ENCODE measurements at regions not wholly inside any gene's neighbourhood (a gene's known extent, or its start where the extent isn't known, plus 50 kb on each side); places are given as distances from the start of the nearest gene placed in this dataset.

DNA sequence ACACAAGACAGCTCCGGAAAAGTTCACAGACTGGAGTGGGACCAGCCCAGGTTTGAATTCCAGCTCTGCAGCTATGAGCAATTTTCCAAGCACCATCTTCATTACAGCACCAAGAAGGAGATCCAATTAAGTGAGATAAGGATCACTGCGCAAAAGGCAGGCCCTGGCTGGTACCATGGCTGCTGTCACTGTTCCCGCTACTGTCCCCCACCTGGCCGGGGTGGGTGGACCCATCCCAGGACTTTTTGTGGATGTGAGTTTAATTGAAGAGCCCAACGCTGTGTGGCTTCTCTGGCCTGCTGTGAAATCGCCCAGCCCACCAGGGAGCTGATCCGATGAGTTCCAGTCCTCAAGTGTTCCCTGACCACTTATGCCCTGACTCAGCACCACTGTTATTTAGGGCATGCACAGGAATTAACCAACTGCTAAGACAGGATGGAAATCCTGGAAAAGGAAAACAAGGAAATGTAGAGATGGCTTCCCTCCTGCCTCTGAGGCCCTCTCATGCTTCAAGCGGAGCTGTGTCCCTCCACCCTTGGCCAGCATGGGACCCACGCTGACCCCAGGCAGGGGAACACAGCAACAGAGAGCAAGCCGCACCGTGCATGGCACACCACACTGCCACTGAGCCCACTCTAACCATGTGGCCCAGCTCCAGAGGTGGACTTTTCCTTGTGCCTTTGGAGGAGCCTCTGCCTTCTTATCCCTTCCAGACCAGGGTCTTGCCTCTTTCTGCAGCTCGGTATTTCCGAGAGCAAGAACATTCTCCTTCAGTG, 150.0 kb upstream of the CST7 start:
- DNase-seq: no peak

GRCh38 chr20:24799971-24800580, 149.0 kb upstream of the CST7 start:
- no peak for DNase-seq

- no peak for DNase-seq
Measured at GRCh38 chr20:24802286-24802820, 146.7 kb upstream of the CST7 start.

- DNase-seq: no peak
Measured at GRCh38 chr20:24804481-24805206, 144.4 kb upstream of the CST7 start.

GRCh38 chr20:24805456-24806238, 143.4 kb upstream of the CST7 start:
- DNase-seq: no peak

DNA sequence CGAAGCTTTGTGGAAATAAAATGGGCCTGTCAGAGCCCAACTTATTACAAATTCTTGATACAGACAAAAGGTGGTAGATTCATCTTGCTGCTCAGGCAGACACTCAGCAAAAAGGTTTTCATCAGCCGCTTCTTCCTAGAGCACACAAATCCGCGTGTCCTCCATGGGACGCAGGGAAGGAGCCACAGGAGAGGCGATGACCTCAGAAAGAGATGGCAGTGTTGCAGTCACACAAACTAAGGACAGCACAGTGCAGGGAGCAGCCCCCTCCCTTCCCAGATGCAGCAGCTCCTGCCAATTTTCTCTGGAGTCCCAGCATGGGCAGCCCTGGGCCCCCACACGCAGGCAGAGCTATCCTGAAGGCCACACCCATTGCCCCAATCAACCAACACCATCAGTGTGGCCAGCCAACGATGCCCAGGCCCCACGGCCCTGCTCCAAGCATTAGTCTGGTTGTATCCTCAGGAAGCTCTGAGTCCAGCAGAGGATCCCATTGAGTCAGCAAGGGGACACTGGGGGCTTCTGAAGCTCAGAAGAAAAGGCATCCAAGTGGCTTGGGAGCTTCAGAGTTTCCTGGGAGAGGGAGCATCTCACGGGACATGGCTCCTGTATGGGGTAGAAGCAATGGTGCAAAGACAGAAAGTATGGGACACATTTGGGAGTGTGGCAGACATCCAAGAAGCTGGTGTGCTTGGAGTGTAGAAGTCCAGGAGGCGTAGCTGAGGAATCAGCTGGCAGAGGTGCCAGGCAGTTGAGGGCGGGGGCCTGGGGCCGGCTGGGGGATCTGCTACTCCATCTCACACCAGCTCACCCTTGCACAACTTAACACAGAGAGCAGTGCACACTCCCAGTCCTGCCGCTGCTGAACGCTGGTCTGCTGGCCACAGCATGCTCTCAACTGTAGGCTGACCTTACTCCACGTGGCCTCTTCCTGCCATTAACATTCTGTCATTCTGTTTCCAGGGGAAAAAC, 142.1 kb upstream of the CST7 start:
- DNase-seq: no peak

DNA sequence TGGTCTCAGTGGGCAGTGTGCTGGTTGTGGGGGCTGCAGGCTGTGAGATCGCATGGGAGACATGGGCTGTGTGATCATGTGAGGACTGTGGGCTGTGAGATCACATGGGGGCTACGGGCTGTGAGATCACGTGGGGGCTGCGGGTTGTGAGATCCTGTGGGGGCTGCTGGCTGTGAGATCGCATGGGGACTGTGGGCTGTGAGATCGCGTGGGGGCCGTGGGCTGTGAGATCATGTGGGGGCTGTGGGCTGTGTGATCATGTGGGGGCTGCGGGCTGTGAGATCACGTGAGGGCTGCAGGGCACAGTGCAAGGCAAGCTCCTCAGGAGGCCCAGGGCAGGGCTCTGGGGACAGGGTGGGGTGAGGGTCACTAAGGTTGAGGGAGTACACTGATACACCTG, 140.5 kb upstream of the CST7 start:
- DNase-seq: no peak

DNA sequence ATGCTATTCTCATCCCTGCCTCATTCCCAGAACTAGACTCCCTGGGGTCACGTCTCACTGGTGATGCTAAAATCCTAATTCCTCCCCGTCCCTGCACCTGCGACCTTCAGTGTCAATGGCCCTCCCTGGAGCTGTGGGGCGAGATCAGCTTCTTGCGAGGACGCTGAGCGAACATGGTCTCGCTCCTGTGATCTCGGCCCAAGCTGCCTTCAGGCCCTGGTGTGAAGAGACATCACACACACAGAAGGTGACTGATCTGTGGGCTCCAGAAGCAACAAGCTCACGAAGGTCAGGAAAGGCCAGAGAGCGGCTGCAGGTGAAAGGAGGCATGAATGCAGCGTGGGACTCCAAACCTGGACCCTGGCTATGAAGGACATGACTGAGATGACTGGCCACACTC, 139.5 kb upstream of the CST7 start:
- no peak for DNase-seq

GRCh38 chr20:24810676-24811407, 138.2 kb upstream of the CST7 start:
- no peak for DNase-seq

- no peak for DNase-seq
Measured at GRCh38 chr20:24812373-24812772, 136.7 kb upstream of the CST7 start.

DNA sequence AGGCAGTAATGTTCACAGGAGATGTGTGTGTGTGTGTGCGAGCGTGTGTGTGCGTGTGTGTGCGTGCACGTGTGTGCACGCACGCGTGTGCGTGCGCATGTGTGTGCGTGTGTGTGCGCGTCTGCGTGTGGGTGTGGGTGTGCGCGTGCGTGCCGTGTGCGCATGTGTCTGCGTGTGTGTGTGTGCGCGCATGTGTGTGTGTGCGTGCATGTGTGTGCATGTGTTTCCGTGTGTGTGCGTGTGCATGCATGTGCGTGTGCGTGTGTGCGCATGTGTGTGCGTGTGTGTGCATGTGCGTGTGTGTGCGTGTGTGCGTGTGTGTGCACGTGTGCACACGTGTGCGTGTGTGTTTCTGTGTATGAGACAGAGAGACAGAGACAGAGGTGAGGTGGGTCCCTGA, 136.0 kb upstream of the CST7 start:
- no peak for DNase-seq

DNA sequence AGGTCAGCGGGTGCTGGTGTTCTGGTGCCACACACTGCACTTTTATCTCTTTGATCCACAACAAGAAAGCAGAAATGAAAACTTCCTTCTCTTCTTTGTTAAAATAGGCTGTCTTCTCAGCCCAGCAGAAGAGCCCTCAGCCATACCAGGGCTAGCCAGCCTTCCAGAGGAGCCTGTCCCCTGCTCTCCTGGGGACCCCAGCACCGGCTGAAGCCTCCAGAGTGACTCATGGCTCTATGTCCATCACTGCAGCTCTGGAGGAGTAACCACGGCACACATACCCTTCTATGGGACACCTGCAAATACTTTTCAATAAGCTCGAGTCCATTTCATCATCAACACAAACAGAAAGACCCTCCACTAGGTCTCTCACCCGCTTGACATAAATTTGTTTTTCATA, 135.6 kb upstream of the CST7 start:
- DNase-seq: no peak

- no peak for DNase-seq
Measured at GRCh38 chr20:24813936-24814335, 135.1 kb upstream of the CST7 start.

DNA sequence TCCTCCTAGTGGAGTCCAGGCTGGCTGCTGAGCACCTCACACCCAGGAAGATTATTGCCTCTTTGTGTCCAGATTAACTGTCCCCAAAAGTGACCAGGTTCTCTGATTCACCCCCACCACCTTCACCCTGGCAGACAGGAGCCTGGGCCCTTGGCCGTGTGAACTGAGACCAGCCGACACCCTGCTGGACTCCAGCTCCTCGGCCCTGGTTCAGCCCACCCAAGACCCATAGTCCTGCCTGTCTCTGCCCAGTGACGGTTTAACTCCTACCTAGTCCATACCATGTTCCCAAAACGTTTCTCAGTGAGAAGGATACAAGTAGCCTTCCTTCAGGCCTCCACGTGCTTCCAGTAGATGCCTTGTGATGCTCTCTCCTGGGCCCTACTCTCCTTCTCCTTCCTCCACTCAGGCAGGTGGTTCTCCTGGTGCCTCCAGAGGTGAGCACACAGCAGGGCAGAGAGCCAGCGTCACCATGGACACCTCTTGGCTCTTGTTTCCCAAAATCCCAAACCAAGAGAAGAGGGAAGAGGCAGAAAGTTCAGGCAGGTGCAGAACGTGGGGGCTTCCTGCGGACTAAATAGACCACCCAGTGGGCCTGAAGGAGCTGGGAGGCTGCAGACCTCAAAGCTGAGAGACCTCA, 134.4 kb upstream of the CST7 start:
- no peak for DNase-seq

GRCh38 chr20:24815196-24815815, 133.8 kb upstream of the CST7 start:
- no peak for DNase-seq

DNA sequence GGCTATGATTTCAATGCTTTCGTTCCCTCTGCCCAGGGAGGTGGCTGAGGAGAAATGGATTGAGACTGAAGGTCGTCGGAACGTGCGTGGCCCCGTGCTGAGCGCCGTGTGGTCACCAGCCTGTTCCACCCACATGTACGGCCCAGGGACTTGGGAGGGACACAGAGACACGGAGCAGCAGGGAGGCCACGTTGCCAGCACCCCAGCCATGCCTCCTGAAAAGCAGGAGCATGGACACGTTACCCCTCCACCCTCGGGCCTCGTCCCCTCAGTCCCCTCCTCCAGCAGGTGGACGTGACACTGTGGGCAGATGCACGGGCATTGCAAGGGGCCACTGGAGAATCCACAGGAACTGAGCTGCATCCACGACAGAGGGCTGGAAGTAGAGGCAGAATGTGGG, 133.1 kb upstream of the CST7 start:
- DNase-seq: no peak

GRCh38 chr20:24816431-24816830, 132.6 kb upstream of the CST7 start:
- no peak for DNase-seq

GRCh38 chr20:24816907-24817306, 132.2 kb upstream of the CST7 start:
- DNase-seq: no peak

DNA sequence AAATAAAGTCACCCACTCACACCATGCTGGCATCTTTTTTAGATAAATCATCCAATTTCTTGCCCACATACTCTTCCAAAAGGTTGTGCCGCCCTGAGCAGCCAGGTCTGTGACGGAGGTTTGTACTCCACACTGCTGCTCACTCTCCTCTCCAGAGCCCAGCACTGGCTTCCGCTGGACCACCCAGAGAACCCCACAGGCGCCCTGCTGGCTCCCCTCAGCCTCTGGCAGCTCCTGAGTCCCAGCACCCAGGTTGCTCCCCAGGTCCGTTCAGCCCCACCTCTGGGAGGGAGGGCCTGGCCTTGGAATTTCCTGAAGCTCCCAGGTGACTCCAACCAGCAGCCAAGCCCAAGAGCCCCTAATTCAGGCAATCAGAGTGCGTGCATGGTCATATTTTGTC, 131.7 kb upstream of the CST7 start:
- no peak for DNase-seq

- no peak for DNase-seq
Measured at GRCh38 chr20:24818056-24818455, 131.0 kb upstream of the CST7 start.

Data from activated CD4-positive, alpha-beta T cell treated with anti-CD3 and anti-CD28 coated beads for 48 hours (primary cell).